Stomach (tissue), 8 donors: ENCODE measurements at regions not wholly inside any gene's neighbourhood (a gene's known extent, or its start where the extent isn't known, plus 50 kb on each side); places are given as distances from the start of the nearest gene placed in this dataset.

Experiments used
- DNase-seq, 2 donors: peaks; one replicate each; pipeline versions ENCODE4 v3.0.0 to v3.0.0-alpha.2; 2013 to 2019
- H3K27ac ChIP-seq, 5 donors: fragments of 200-600 bp in 4 of 5; sonication (generic) in 4 of 5; one replicate each; pipeline ENCODE4 v1.5.1; 2013 to 2019; ENCODE audit warnings: mild to moderate bottlenecking in 1 of 5, moderate library complexity in 1 of 5
- H3K27me3 ChIP-seq, 3 donors: fragments of 200-600 bp; sonication (generic); one replicate each; pipeline ENCODE4 v1.5.1; 2017 to 2019; ENCODE audit warnings: mixed run types in 1 of 3
- H3K36me3 ChIP-seq, 4 donors: fragments of 200-600 bp; sonication (generic); 1 replicate in 3 of 4; 2 replicates in 1 of 4; pipeline ENCODE4 v1.5.1; 2016 to 2019
- H3K4me1 ChIP-seq, 4 donors: fragments of 200-600 bp; sonication (generic); one replicate each; pipeline ENCODE4 v1.5.1; 2016 to 2019
- H3K4me3 ChIP-seq, 4 donors: fragments of 200-600 bp; sonication (generic) in 3 of 4; one replicate each; pipeline ENCODE4 v1.5.1; 2016 to 2019; ENCODE audit warnings: mild to moderate bottlenecking in 1 of 4
- H3K9me3 ChIP-seq, 4 donors: fragments of 200-600 bp; sonication (generic); one replicate each; pipeline ENCODE4 v1.5.1; 2016 to 2019
- CTCF ChIP-seq, 7 experiments: fragments of 450-650 bp in 4 of 7; fragments of 200-600 bp in 3 of 7; sonication (generic) in 3 of 7; IDR thresholded peaks; one replicate each; pipeline ENCODE4 v1.5.1; 2016 to 2019; ENCODE audit warnings: antibody characterized with exemption in 7 of 7, control low read depth in 2 of 7, mild to moderate bottlenecking in 1 of 7
- EP300 ChIP-seq: sonication (generic); formaldehyde crosslinking; IDR thresholded peaks from one replicate; pipeline ENCODE4 v1.6.1; 2017; ENCODE audit warnings: antibody characterized with exemption
- POLR2A ChIP-seq, 4 donors: fragments of 450-650 bp; IDR thresholded peaks; one replicate each; pipeline ENCODE4 v1.6.1; 2016; ENCODE audit warnings: antibody characterized with exemption in 4 of 4, control low read depth in 2 of 4, mild to moderate bottlenecking in 1 of 4, moderate library complexity in 1 of 4
- POLR2AphosphoS5 ChIP-seq, 3 donors: sonication (generic); formaldehyde crosslinking; IDR thresholded peaks; one replicate each; pipeline ENCODE4 v1.6.1; 2016; ENCODE audit warnings: antibody characterized with exemption in 3 of 3
- WGBS, 5 donors: extraction: QIAGEN DNeasy Blood & Tissue Kit in 3 of 5; methylation state at CpG; one replicate each; pipeline versions ENCODE4 v1.1.5 to v1.1.7; 2013 to 2018; 5-methylcytosine and 5-hydroxymethylcytosine counted together
- intact Hi-C: fragments of 100-400 bp; cut with DNase I; formaldehyde crosslinking; loops from one replicate; pipeline ENCODE4 v1.15.1; 2023; ENCODE audit warnings: low total_unique reads
- donor health status: healthy with polysubstance abuse.
- donor health status: Bipolar disorder and iron deficiency.
- donor health status: healthy.

GRCh38 chr20:20780127-20780824, 67.8 kb upstream of the RALGAPA2 start:
- Histone ChIP-seq H3K36me3 (no peaks in the 10 kb centered on the region), H3K4me1 (peaks cover 10 to 36% (median 17%) of the 10 kb centered on the region in 4 donors), H3K4me3 (no peak overlapping the region), H3K27me3 (no peaks in the 10 kb centered on the region), H3K27ac (peak overlapping the region in 2 of 5 donors; percentile 49 to 66), H3K9me3 (peaks cover 0 to 5% (median 0%) of the 10 kb centered on the region in 4 donors)
- TF ChIP-seq POLR2AphosphoS5 (IDR thresholded peaks at IDR 0.05) (peak in 2 of 3 donors; percentile 4 to 48), EP300 (no peak)
- WGBS, 5 donors: 48 to 56% (median 52%) methylated on average over 7 of the region's 7 CpGs
- peak; percentile 58 to 86 for DNase-seq
- intact Hi-C loops: no loop called here

GRCh38 chr20:20778676-20779075, 66.2 kb upstream of the RALGAPA2 start:
- peak in 1 of 2 donors; percentile 66 for DNase-seq
- intact Hi-C loops: no loop called here

DNA sequence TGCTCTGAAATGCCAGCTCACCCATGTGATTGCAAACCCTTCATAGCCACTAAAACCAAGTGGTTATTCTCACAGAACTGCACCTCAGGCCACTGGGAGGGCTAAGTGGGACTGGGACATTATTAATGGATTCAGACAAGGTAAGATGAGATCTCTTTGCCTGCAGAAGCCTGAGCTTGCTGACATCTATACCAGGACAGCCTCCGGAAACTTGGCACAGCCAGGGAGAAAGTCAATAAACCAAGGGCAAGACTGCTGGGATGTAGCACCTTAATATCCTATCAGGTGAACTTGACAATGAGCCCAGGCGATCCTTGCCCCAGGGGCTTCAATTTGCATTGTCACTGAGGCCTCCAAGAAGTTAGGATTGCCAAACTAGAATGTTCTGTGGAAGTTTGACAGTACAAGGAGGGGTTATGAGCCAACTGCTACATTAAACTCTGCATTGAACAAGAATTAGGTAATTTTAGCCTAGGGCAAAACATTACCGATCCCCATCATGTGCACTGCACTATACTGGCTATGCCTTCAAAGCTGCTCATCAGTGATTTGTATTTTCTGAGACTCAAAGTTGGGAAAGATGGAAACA, 60.1 kb upstream of the RALGAPA2 start:
- intact Hi-C loops: no loop called here
- no peak overlapping the region for H3K4me3 ChIP-seq
- H3K9me3 ChIP-seq: peaks cover 0 to 8% (median 3%) of the 10 kb centered on the region in 4 donors
- no peaks in the 10 kb centered on the region for H3K36me3 ChIP-seq
- TF ChIP-seq EP300 (no peak), POLR2AphosphoS5 (IDR thresholded peaks at IDR 0.05) (no peak), CTCF (IDR thresholded peaks at IDR 0.05) (no peak), POLR2A (IDR thresholded peaks at IDR 0.05) (no peak)
- no peaks in the 10 kb centered on the region for H3K27me3 ChIP-seq
- H3K27ac ChIP-seq: no peak overlapping the region
- WGBS, 5 donors: 54 to 84% (median 67%) methylated on average over 3 of the region's 3 CpGs
- DNase-seq: no peak
- no peaks in the 10 kb centered on the region for H3K4me1 ChIP-seq

More at GRCh38 chr20:20778676-20779075, 66.2 kb upstream of the RALGAPA2 start:
- Histone ChIP-seq H3K4me3 (no peak overlapping the region), H3K27me3 (no peaks in the 10 kb centered on the region), H3K4me1 (peaks cover 10 to 36% (median 17%) of the 10 kb centered on the region in 4 donors), H3K27ac (no peak overlapping the region), H3K36me3 (no peaks in the 10 kb centered on the region), H3K9me3 (peaks cover 0 to 5% (median 0%) of the 10 kb centered on the region in 4 donors)
- WGBS, 5 donors: 87 to 100% (median 89%) methylated on average over 2 of the region's 2 CpGs
- TF ChIP-seq POLR2A (IDR thresholded peaks at IDR 0.05) (no peak), CTCF (IDR thresholded peaks at IDR 0.05) (no peak), EP300 (no peak), POLR2AphosphoS5 (IDR thresholded peaks at IDR 0.05) (no peak)

DNA sequence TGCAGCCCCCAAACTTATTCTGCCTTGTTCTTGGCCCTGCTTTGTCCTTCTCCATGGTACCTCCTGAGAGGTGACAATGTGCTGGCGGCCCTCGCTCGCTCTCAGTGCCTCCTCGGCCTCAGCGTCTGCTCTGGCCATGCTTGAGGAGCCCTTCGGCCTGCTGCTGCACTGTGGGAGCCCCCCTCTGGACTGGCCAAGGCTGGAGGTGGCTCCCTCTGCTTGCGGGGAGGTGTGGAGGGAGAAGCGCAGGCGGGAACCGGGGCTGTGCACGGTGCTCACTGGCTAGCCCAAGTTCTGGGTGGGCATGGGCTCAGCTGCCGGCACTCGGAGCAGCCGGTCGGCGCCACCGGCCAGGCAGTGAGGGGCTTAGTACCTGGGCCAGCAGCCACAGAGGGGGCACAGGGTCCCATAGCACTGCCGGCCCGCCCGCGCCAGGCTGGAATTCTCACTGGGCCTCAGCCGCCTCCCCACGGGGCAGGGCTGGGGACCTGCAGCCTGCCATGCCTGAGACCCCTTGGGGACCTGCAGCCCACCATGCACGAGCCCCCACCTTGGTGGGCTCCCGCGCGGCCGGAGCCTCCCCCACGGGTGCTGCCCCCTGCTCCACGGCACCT, 55.9 kb upstream of the RALGAPA2 start:
- 86 to 96% (median 94%) methylated on average over 17 to 30 of the region's 30 CpGs for WGBS, 5 donors
- Histone ChIP-seq H3K4me3 (no peak overlapping the region), H3K27ac (no peak overlapping the region), H3K36me3 (no peaks in the 10 kb centered on the region), H3K27me3 (no peaks in the 10 kb centered on the region), H3K9me3 (peaks cover 0 to 8% (median 0%) of the 10 kb centered on the region in 4 donors), H3K4me1 (peaks cover 0 to 10% (median 0%) of the 10 kb centered on the region in 4 donors)
- intact Hi-C loops: no loop called here
- TF ChIP-seq POLR2A (IDR thresholded peaks at IDR 0.05): no peak
- no peak for TF ChIP-seq CTCF (IDR thresholded peaks at IDR 0.05)
- no peak for TF ChIP-seq EP300
- TF ChIP-seq POLR2AphosphoS5 (IDR thresholded peaks at IDR 0.05): no peak
- no peak for DNase-seq
